ENCODE measurements at regions not wholly inside any gene's neighbourhood (a gene's known extent, or its start where the extent isn't known, plus 50 kb on each side); places are given as distances from the start of the nearest gene placed in this dataset.

DNA sequence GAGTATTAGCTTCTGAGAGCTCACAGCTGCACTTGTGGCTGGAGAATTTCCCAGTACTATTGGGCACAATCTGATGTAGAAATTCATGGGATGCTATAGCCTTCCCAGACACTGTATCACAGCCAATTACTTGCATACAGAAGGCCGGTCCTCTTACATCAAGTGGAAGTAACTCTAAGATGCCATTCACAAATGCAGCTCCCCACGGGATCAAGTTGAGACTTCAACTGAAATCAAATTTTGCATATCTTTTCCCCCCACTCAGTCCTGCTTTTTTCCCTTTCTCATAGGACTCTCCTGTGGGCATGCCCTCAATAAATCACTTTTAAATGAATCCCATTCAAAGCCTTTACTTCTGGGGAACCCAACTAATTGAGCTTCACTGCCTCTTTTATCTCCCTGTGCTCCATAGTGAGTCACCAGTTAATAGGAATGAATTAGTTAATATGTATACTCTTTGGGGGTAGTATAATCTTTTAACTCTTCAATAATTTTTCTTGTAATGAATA lies 1970.8 kb downstream of the OLFM4 start:
- DNase-seq (ENCODE audit: low read depth in 2 of 2) = no peak
- Histone ChIP-seq H3K4me2 (ENCODE audit: extremely low read depth, insufficient read depth, low read length) (no peak overlapping the region), H3K36me3 (ENCODE audit: control insufficient read depth, insufficient read depth, low read length) (no peaks in the 10 kb centered on the region), H3K9ac (ENCODE audit: insufficient read depth, low read length) (no peak overlapping the region), H3K79me2 (ENCODE audit: control insufficient read depth, insufficient read depth, low read length) (no peaks in the 10 kb centered on the region), H3K4me1 (ENCODE audit: control insufficient read depth, extremely low read depth, insufficient read depth, low read length) (no peaks in the 10 kb centered on the region), H2AFZ (ENCODE audit: low read length) (no peak overlapping the region), H3K9me3 (ENCODE audit: control insufficient read depth, insufficient read depth, low read depth, low read length) (no peaks in the 10 kb centered on the region), H4K20me1 (ENCODE audit: control insufficient read depth, extremely low read depth, insufficient read depth, low read length) (no peaks in the 10 kb centered on the region), H3K4me3 (replicated peaks in 1 of 4; ENCODE audit: control extremely low read depth in 1 of 4, insufficient read depth in 1 of 4, low read depth in 3 of 4, low read length in 4 of 4) (no peak overlapping the region), H3K27me3 (ENCODE audit: control insufficient read depth, insufficient read depth, low read length) (no peaks in the 10 kb centered on the region), H3K27ac (ENCODE audit: insufficient read depth, low read length) (no peak overlapping the region)
- TF ChIP-seq, protein P1, sequence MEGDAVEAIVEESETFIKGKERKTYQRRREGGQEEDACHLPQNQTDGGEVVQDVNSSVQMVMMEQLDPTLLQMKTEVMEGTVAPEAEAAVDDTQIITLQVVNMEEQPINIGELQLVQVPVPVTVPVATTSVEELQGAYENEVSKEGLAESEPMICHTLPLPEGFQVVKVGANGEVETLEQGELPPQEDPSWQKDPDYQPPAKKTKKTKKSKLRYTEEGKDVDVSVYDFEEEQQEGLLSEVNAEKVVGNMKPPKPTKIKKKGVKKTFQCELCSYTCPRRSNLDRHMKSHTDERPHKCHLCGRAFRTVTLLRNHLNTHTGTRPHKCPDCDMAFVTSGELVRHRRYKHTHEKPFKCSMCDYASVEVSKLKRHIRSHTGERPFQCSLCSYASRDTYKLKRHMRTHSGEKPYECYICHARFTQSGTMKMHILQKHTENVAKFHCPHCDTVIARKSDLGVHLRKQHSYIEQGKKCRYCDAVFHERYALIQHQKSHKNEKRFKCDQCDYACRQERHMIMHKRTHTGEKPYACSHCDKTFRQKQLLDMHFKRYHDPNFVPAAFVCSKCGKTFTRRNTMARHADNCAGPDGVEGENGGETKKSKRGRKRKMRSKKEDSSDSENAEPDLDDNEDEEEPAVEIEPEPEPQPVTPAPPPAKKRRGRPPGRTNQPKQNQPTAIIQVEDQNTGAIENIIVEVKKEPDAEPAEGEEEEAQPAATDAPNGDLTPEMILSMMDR (conservative IDR thresholded peaks at IDR 0.05 in 1 of 2, IDR thresholded peaks at IDR 0.05 in 1 of 2; ENCODE audit: low read depth in 1 of 2, low read length in 2 of 2) = no peak
- no peak for TF ChIP-seq EZH2 (IDR thresholded peaks at IDR 0.05; ENCODE audit: low read length, missing control alignments)

DNA sequence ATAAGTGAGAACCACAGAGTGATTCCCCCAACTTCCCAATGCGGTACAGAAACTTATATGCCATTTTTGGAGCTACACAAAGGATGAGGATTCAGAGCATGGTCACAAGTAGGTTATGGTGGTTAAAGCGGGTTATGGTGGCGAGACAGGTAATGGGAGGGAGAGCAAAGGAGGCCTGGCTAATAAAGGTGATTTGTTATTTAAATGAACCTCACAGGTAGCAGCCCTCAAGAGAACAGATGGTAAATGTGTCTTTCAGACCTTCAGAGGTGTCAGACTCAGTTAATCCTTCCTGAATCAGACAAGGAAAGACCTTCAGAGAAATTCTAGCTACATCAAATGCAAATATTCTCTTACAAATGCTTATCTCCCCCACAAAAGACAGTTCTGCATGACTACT lies 1971.4 kb downstream of the OLFM4 start:
- Histone ChIP-seq H3K36me3 (ENCODE audit: control insufficient read depth, insufficient read depth, low read length) (no peaks in the 10 kb centered on the region), H3K4me3 (replicated peaks in 1 of 4; ENCODE audit: control extremely low read depth in 1 of 4, insufficient read depth in 1 of 4, low read depth in 3 of 4, low read length in 4 of 4) (no peak overlapping the region), H3K27ac (ENCODE audit: insufficient read depth, low read length) (no peak overlapping the region), H2AFZ (ENCODE audit: low read length) (no peak overlapping the region), H3K9me3 (ENCODE audit: control insufficient read depth, insufficient read depth, low read depth, low read length) (no peaks in the 10 kb centered on the region), H3K9ac (ENCODE audit: insufficient read depth, low read length) (no peak overlapping the region), H3K4me1 (ENCODE audit: control insufficient read depth, extremely low read depth, insufficient read depth, low read length) (no peaks in the 10 kb centered on the region), H3K79me2 (ENCODE audit: control insufficient read depth, insufficient read depth, low read length) (no peaks in the 10 kb centered on the region), H3K27me3 (ENCODE audit: control insufficient read depth, insufficient read depth, low read length) (no peaks in the 10 kb centered on the region), H3K4me2 (ENCODE audit: extremely low read depth, insufficient read depth, low read length) (no peak overlapping the region), H4K20me1 (ENCODE audit: control insufficient read depth, extremely low read depth, insufficient read depth, low read length) (no peaks in the 10 kb centered on the region)
- TF ChIP-seq EZH2 (IDR thresholded peaks at IDR 0.05; ENCODE audit: low read length, missing control alignments) = no peak
- TF ChIP-seq, protein P1 (conservative IDR thresholded peaks at IDR 0.05 in 1 of 2, IDR thresholded peaks at IDR 0.05 in 1 of 2; ENCODE audit: low read depth in 1 of 2, low read length in 2 of 2) = no peak
- DNase-seq (ENCODE audit: low read depth in 2 of 2) = no peak

DNA sequence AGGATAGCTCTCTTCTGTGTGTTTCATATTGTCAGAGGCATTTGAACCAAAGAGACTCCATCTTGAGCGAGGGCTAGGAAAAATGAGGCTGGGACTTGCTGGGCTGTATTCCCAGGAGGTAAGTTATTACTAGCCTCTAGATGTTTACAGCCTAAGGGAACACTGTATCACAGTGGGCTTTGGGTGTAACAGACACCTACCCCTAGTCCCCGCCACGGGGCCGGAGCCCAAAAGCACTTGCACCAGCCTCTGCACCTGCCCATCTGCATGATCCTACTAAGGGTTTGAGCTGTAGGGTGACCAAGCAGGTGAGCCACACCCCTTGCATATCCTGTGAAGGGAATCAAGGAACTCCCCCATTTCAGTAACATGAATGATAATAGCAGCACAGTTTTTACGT lies 1972.2 kb downstream of the OLFM4 start:
- no peaks in the 10 kb centered on the region for H3K79me2 ChIP-seq (ENCODE audit: control insufficient read depth, insufficient read depth, low read length)
- no peaks in the 10 kb centered on the region for H4K20me1 ChIP-seq (ENCODE audit: control insufficient read depth, extremely low read depth, insufficient read depth, low read length)
- no peak overlapping the region for H3K9ac ChIP-seq (ENCODE audit: insufficient read depth, low read length)
- H3K27me3 ChIP-seq (ENCODE audit: control insufficient read depth, insufficient read depth, low read length) = no peaks in the 10 kb centered on the region
- no peak overlapping the region for H3K27ac ChIP-seq (ENCODE audit: insufficient read depth, low read length)
- H3K9me3 ChIP-seq (ENCODE audit: control insufficient read depth, insufficient read depth, low read depth, low read length) = no peaks in the 10 kb centered on the region
- H2AFZ ChIP-seq (ENCODE audit: low read length) = no peak overlapping the region
- no peak overlapping the region for H3K4me3 ChIP-seq (replicated peaks in 1 of 4; ENCODE audit: control extremely low read depth in 1 of 4, insufficient read depth in 1 of 4, low read depth in 3 of 4, low read length in 4 of 4)
- no peak overlapping the region for H3K4me2 ChIP-seq (ENCODE audit: extremely low read depth, insufficient read depth, low read length)
- DNase-seq (ENCODE audit: low read depth in 2 of 2) = no peak
- TF ChIP-seq, protein P1 (conservative IDR thresholded peaks at IDR 0.05 in 1 of 2, IDR thresholded peaks at IDR 0.05 in 1 of 2; ENCODE audit: low read depth in 1 of 2, low read length in 2 of 2) = no peak
- TF ChIP-seq EZH2 (IDR thresholded peaks at IDR 0.05; ENCODE audit: low read length, missing control alignments) = no peak
- H3K4me1 ChIP-seq (ENCODE audit: control insufficient read depth, extremely low read depth, insufficient read depth, low read length) = no peaks in the 10 kb centered on the region
- no peaks in the 10 kb centered on the region for H3K36me3 ChIP-seq (ENCODE audit: control insufficient read depth, insufficient read depth, low read length)
